Smooth muscle cell (in vitro differentiated cells): ENCODE measurements at regions not wholly inside any gene's neighbourhood (a gene's known extent, or its start where the extent isn't known, plus 50 kb on each side); places are given as distances from the start of the nearest gene placed in this dataset.

Experiments
- DNase-seq: peaks from one replicate; lab custom pipeline; 2025; ENCODE audit not compliant: unreplicated experiment; lab: John Stamatoyannopoulos, UW
- H2AFZ ChIP-seq: fragments of 200-600 bp; sonication (generic); 2 replicates; pipeline ENCODE4 v1.6.0; 2016; ENCODE audit warnings: antibody characterized with exemption, low read depth, mild to moderate bottlenecking
- H3F3A ChIP-seq: fragments of 200-600 bp; sonication (generic); 2 replicates; pipeline ENCODE4 v1.6.0; 2017; ENCODE audit warnings: antibody characterized with exemption, low read depth
- H3K27ac ChIP-seq: fragments of 200-600 bp; sonication (generic); 2 replicates; pipeline ENCODE4 v1.5.1; 2016; ENCODE audit warnings: low read depth, mild to moderate bottlenecking
- H3K27me3 ChIP-seq: fragments of 200-600 bp; sonication (generic); 2 replicates; pipeline ENCODE4 v1.6.1; 2016; ENCODE audit warnings: low read depth, mild to moderate bottlenecking
- H3K36me3 ChIP-seq: fragments of 200-600 bp; sonication (generic); 2 replicates; pipeline ENCODE4 v1.5.1; 2016; ENCODE audit warnings: low read depth
- H3K4me1 ChIP-seq: fragments of 200-600 bp; sonication (generic); 2 replicates; pipeline ENCODE4 v1.5.1; 2016; ENCODE audit warnings: low read depth
- H3K4me2 ChIP-seq: fragments of 200-600 bp; sonication (generic); 2 replicates; pipeline ENCODE4 v1.6.0; 2016; ENCODE audit warnings: mild to moderate bottlenecking
- H3K4me3 ChIP-seq: fragments of 200-600 bp; sonication (generic); 2 replicates; pipeline ENCODE4 v1.5.1; 2016; ENCODE audit warnings: mild to moderate bottlenecking
- H3K79me2 ChIP-seq: fragments of 200-600 bp; sonication (generic); 2 replicates; pipeline ENCODE4 v1.6.0; 2016; ENCODE audit warnings: low read depth, mild to moderate bottlenecking
- H3K9ac ChIP-seq: fragments of 200-600 bp; sonication (generic); 2 replicates; pipeline ENCODE4 v1.6.0; 2016; ENCODE audit warnings: low read depth
- H3K9me3 ChIP-seq: fragments of 200-600 bp; sonication (generic); replicated peaks from 2 replicates; pipeline ENCODE4 v1.5.1; 2016; ENCODE audit warnings: low read depth
- H4K20me1 ChIP-seq: fragments of 200-600 bp; sonication (generic); 2 replicates; pipeline ENCODE4 v1.6.0; 2016; ENCODE audit warnings: low read depth
- CTCF ChIP-seq: fragments of 200-600 bp; sonication (generic); IDR thresholded peaks from 2 replicates; pipeline ENCODE4 v1.5.1; 2017; ENCODE audit warnings: borderline replicate concordance, mild to moderate bottlenecking, antibody characterized with exemption; ENCODE audit not compliant: insufficient read depth, poor library complexity, severe bottlenecking
- WGBS: methylation state at CpG from one replicate; pipeline ENCODE4 v1.1.7; 2016; ENCODE audit warnings: low lambda C conversion rate; 5-methylcytosine and 5-hydroxymethylcytosine counted together

GRCh38 chr10:61023053-61023452 lies 79.1 kb upstream of the RHOBTB1 start:
- no peaks in the 10 kb centered on the region for H3K36me3 ChIP-seq
- TF ChIP-seq CTCF, result no peak
- no peaks in the 10 kb centered on the region for H3K4me1 ChIP-seq
- H3K27ac ChIP-seq, result no peak overlapping the region
- no peaks in the 10 kb centered on the region for H3K27me3 ChIP-seq
- no peak overlapping the region for H3K4me2 ChIP-seq
- DNase-seq, result no peak
- no peak overlapping the region for H3K9ac ChIP-seq
- H3K9me3 ChIP-seq, result no peaks in the 10 kb centered on the region
- no peak overlapping the region for H2AFZ ChIP-seq
- no peaks in the 10 kb centered on the region for H3K79me2 ChIP-seq
- no peak overlapping the region for H3K4me3 ChIP-seq
- no peaks in the 10 kb centered on the region for H4K20me1 ChIP-seq
- H3F3A ChIP-seq, result no peaks in the 10 kb centered on the region

DNA sequence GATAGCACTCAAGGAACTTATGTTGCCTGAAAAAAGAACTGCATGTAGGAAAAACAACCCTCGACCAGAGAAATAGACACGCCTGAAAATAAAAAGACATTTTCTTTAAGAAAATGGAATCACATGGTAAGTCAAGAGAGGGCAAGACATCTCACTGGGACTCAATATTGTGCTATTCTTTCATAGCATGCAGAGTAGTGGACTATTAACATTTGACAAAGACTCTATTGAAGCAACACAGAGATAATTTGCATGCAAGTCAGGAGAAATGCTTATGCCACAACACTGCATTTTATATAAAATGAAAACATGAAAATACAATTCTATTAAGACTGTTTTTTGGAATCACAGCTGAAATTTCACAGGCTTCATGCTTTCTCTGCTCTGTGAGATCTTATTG lies 77.9 kb upstream of the RHOBTB1 start:
- no peaks in the 10 kb centered on the region for H3F3A ChIP-seq
- H3K4me1 ChIP-seq, result no peaks in the 10 kb centered on the region
- H3K36me3 ChIP-seq, result no peaks in the 10 kb centered on the region
- DNase-seq, result no peak
- no peak overlapping the region for H3K4me2 ChIP-seq
- no peaks in the 10 kb centered on the region for H3K79me2 ChIP-seq
- no peak overlapping the region for H2AFZ ChIP-seq
- WGBS, result 93% methylated on average over 2 of the region's 2 CpGs
- no peak overlapping the region for H3K27ac ChIP-seq
- H3K4me3 ChIP-seq, result no peak overlapping the region
- no peaks in the 10 kb centered on the region for H3K9me3 ChIP-seq
- H4K20me1 ChIP-seq, result no peaks in the 10 kb centered on the region
- no peak for TF ChIP-seq CTCF
- no peak overlapping the region for H3K9ac ChIP-seq
- no peaks in the 10 kb centered on the region for H3K27me3 ChIP-seq

DNA sequence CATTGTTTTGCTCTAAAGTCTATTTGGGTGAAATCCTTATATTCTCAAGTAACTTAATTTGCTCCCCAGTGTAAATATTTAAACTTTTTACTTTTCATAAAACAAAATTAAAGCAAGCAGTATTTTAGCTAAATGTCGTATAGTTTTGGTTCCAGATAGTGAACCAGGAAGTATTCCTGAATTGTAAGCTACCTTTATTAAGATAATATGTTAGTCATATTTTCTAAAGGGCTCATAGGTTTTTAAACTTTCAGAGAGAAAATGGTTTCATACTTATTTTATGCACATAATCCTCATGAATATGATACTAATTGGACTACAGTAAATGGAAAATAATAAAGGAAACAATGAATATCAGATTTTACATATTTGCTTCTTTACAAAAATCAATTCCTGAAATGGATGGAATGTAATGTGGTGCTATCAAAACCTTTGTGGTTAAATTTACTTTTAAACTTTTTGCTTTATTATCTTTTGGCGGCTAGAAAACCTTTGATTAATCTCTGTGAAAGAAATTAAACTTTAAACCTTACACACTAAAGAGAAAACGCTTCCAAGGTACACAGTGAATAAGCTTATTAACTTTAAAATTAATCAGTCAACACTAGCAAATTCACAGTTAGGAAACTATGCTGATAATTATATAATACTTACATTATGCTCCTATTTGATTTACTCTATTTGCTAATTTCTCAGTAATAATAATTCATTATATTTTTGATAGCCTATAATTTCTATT lies 76.6 kb upstream of the RHOBTB1 start:
- Histone ChIP-seq H4K20me1 (no peaks in the 10 kb centered on the region), H2AFZ (no peak overlapping the region), H3K27me3 (no peaks in the 10 kb centered on the region), H3K9ac (no peak overlapping the region), H3K36me3 (no peaks in the 10 kb centered on the region), H3K4me2 (no peak overlapping the region), H3K9me3 (no peaks in the 10 kb centered on the region), H3K4me1 (no peaks in the 10 kb centered on the region), H3K4me3 (no peak overlapping the region), H3F3A (no peaks in the 10 kb centered on the region), H3K27ac (no peak overlapping the region), H3K79me2 (no peaks in the 10 kb centered on the region)
- DNase-seq, result no peak
- 92% methylated on average over 3 of the region's 3 CpGs for WGBS
- TF ChIP-seq CTCF, result no peak

GRCh38 chr10:61018146-61018545 lies 74.2 kb upstream of the RHOBTB1 start:
- Histone ChIP-seq H3K36me3 (no peaks in the 10 kb centered on the region), H3K27me3 (no peaks in the 10 kb centered on the region), H3K9ac (no peak overlapping the region), H3K27ac (no peak overlapping the region), H4K20me1 (no peaks in the 10 kb centered on the region), H2AFZ (no peak overlapping the region), H3K9me3 (no peaks in the 10 kb centered on the region), H3K4me3 (no peak overlapping the region), H3F3A (no peaks in the 10 kb centered on the region), H3K79me2 (no peaks in the 10 kb centered on the region), H3K4me2 (no peak overlapping the region), H3K4me1 (no peaks in the 10 kb centered on the region)
- no peak for DNase-seq
- no peak for TF ChIP-seq CTCF
